H1 (cell line): ENCODE measurements at regions not wholly inside any gene's neighbourhood (a gene's known extent, or its start where the extent isn't known, plus 50 kb on each side); places are given as distances from the start of the nearest gene placed in this dataset.

Experiments
- CHD7 ChIP-seq: fragments of 300-600 bp; sonication (generic); IDR thresholded peaks from 2 replicates; pipeline ENCODE4 v1.7.1; 2012; ENCODE audit warnings: low read length, moderate library complexity, mild to moderate bottlenecking, inconsistent platforms; ENCODE audit not compliant: insufficient replicate concordance
- FOSL1 ChIP-seq: IDR thresholded peaks from 2 replicates; pipeline ENCODE4 v1.6.1; 2011; ENCODE audit warnings: mild to moderate bottlenecking, low read depth, low read length, moderate library complexity; ENCODE audit not compliant: insufficient read depth
- KDM1A ChIP-seq: fragments of 200-600, 300-600 bp; sonication (generic); IDR thresholded peaks from 2 replicates; pipeline ENCODE4 v1.7.1; 2016; ENCODE audit warnings: mild to moderate bottlenecking, low read length, borderline replicate concordance
- KDM5A ChIP-seq: fragments of 200-600 bp; IDR thresholded peaks from 2 replicates; pipeline ENCODE4 v1.7.1; 2012; ENCODE audit warnings: mild to moderate bottlenecking, low read length, inconsistent platforms, mixed read lengths
- SIN3A ChIP-seq, 2 experiments: IDR thresholded peaks in 1 of 2; conservative IDR thresholded peaks in 1 of 2; 2 replicates each; pipeline ENCODE4 v1.6.1; 2011 to 2012; ENCODE audit warnings: low read length in 2 of 2, improper control_type of control experiment in 1 of 2, low read depth in 1 of 2, mild to moderate bottlenecking in 1 of 2
- SP1 ChIP-seq: IDR thresholded peaks from 2 replicates; pipeline ENCODE4 v1.6.1; 2011; ENCODE audit warnings: low read depth, low read length
- SP2 ChIP-seq: IDR thresholded peaks from 2 replicates; pipeline ENCODE4 v1.6.1; 2012; ENCODE audit warnings: mild to moderate bottlenecking, low read length, inconsistent platforms
- TF ChIP-seq, protein P1 (sequence below): IDR thresholded peaks from 2 replicates; pipeline ENCODE4 v1.6.1; 2012; ENCODE audit warnings: inconsistent platforms

- TF ChIP-seq CHD7 (no peak), FOSL1 (no peak), KDM1A (no peak), KDM5A (no peak), SP1 (no peak), SP2 (no peak), SIN3A (conservative IDR thresholded peaks at IDR 0.05 in 1 of 2, IDR thresholded peaks at IDR 0.05 in 1 of 2; ENCODE audit: low read depth in 1 of 2, low read length in 2 of 2) (no peak)
- TF ChIP-seq, protein P1, sequence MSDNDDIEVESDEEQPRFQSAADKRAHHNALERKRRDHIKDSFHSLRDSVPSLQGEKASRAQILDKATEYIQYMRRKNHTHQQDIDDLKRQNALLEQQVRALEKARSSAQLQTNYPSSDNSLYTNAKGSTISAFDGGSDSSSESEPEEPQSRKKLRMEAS = no peak
Observed at GRCh38 chr4:100294356-100294755, 104.1 kb upstream of the DDIT4L start (continued).
